H1 (cell line): ENCODE measurements at regions not wholly inside any gene's neighbourhood (a gene's known extent, or its start where the extent isn't known, plus 50 kb on each side); places are given as distances from the start of the nearest gene placed in this dataset.

Experiments
- CHD7 ChIP-seq: fragments of 300-600 bp; sonication (generic); IDR thresholded peaks from 2 replicates; pipeline ENCODE4 v1.7.1; 2012; ENCODE audit warnings: low read length, moderate library complexity, mild to moderate bottlenecking, inconsistent platforms; ENCODE audit not compliant: insufficient replicate concordance
- JUND ChIP-seq: IDR thresholded peaks from 2 replicates; pipeline ENCODE4 v1.6.1; 2011; ENCODE audit warnings: mild to moderate bottlenecking, improper control_type of control experiment, low read length
- NANOG ChIP-seq: IDR thresholded peaks from 2 replicates; pipeline ENCODE4 v1.6.1; 2011; ENCODE audit warnings: low read length, low read depth, mild to moderate bottlenecking, inconsistent platforms; ENCODE audit not compliant: insufficient read depth, poor library complexity, severe bottlenecking
- PHF8 ChIP-seq: fragments of 200-600 bp; sonication (generic); conservative IDR thresholded peaks from 2 replicates; pipeline ENCODE4 v1.7.1; 2012; ENCODE audit warnings: low read depth, mild to moderate bottlenecking, inconsistent platforms, low read length, moderate library complexity
- SAP30 ChIP-seq: fragments of 300-600 bp; sonication (generic); IDR thresholded peaks from 2 replicates; pipeline ENCODE4 v1.7.1; 2012; ENCODE audit warnings: low read length, moderate library complexity, mild to moderate bottlenecking, inconsistent platforms; ENCODE audit not compliant: insufficient read depth, insufficient replicate concordance
- TF ChIP-seq, protein P1 (sequence below): IDR thresholded peaks from 2 replicates; pipeline ENCODE4 v1.6.1; 2012; ENCODE audit warnings: inconsistent platforms

DNA sequence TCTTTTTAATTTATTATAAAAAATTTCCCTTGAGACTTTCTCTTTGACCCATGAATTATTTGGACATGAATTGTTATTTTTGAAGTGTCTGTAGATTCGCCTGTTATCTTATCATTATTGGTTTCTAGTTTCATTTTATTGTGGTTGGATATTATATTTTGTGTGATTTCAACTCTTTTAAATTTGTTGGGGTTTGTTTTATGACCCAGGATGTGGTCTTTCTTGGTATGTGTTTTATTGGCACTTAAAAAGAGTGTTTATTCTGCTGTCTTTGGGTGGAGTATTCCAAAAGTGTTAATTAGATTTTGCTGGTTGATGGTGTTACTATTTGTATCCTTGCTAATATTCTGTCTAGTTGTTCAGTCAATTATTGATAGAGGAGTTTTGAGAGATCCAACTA is 50.5 kb upstream of the GPR141 start (continued):
- no peak for TF ChIP-seq CHD7
- TF ChIP-seq JUND = no peak
- no peak for TF ChIP-seq PHF8
- TF ChIP-seq, protein P1, sequence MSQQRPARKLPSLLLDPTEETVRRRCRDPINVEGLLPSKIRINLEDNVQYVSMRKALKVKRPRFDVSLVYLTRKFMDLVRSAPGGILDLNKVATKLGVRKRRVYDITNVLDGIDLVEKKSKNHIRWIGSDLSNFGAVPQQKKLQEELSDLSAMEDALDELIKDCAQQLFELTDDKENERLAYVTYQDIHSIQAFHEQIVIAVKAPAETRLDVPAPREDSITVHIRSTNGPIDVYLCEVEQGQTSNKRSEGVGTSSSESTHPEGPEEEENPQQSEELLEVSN = no peak
- no peak for TF ChIP-seq SAP30
- TF ChIP-seq NANOG = no peak
